ENCODE measurements at regions not wholly inside any gene's neighbourhood (a gene's known extent, or its start where the extent isn't known, plus 50 kb on each side); places are given as distances from the start of the nearest gene placed in this dataset.

DNA sequence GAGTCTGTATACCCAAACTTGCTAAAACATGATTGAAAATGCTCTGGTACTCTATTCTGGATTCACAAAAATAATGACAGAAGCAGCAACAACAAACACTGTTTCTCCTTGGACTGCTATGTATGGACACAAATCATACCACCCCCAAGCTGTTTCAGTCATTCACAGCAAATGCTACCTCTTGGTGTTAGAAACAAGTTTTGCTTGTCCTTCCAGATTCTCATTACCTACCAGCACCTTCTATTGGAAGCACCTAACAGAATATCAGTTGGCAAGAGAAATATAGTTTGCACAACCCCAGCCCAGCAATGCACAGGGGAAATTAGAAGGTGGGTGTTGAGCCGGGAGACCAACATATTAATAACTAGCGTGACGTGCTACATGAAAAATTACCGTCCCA is 1950.9 kb downstream of the C4orf33 start:
- DNase-seq (ENCODE audit: low read depth), result no peak

- no peak for DNase-seq (ENCODE audit: low read depth)
Observed at GRCh38 chr4:131052646-131053045, 1956.7 kb downstream of the C4orf33 start.

- DNase-seq (ENCODE audit: low read depth), result no peak
Observed at GRCh38 chr4:131054489-131055019, 1958.6 kb downstream of the C4orf33 start.

GRCh38 chr4:131061734-131062133 is 1965.8 kb downstream of the C4orf33 start:
- no peak for DNase-seq (ENCODE audit: low read depth)

- no peak for DNase-seq (ENCODE audit: low read depth)
Observed at GRCh38 chr4:131063878-131064277, 1967.9 kb downstream of the C4orf33 start.

GRCh38 chr4:131081069-131081468 is 1985.1 kb downstream of the C4orf33 start:
- DNase-seq (ENCODE audit: low read depth), result no peak

- no peak for DNase-seq (ENCODE audit: low read depth)
Observed at GRCh38 chr4:131084997-131085396, 1989.0 kb downstream of the C4orf33 start.

GRCh38 chr4:131091896-131092295 is 1995.9 kb downstream of the C4orf33 start:
- no peak for DNase-seq (ENCODE audit: low read depth)

DNA sequence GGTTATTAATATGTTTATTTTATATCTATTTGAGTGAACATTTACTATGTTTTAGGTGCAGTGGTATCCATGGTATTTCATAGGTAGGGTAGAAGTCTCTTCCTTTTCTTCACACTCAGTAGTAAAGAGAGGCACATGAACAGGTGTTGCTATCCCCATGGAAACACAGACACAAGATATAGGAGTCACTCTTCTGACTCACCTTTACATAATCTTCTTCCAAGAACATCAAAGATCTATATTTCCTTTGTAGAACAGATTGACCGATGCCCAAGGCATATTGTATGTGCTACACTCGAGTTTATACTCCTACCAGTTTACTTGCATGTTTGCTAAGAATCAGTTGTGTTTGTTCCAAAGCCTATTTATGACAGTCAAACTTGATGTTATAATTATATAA is 1997.4 kb downstream of the C4orf33 start:
- no peak for DNase-seq (ENCODE audit: low read depth)

GRCh38 chr4:131098976-131099375 is 2003.0 kb downstream of the C4orf33 start:
- DNase-seq (ENCODE audit: low read depth), result no peak

DNA sequence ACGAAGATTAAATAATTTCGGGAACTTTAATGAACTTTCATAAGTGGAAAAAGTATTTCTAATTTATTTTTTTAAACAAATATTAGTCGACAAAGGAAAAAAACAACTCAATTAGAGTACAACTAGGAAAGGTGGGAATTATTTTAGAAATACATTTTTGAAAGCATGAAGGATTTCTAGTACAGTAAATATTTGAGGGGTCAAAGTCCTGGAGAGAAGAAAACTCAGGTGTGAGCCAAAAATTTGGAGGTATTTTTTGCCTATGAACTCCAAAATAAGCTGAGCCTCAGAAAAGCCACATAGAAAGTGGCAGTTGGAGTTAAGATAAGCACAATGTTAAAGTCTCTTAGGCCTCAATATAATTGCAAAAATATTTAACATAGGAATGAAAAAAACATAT is 2017.3 kb downstream of the C4orf33 start:
- DNase-seq (ENCODE audit: low read depth), result no peak

GRCh38 chr4:131113704-131114103 is 2017.8 kb downstream of the C4orf33 start:
- DNase-seq (ENCODE audit: low read depth), result no peak

DNA sequence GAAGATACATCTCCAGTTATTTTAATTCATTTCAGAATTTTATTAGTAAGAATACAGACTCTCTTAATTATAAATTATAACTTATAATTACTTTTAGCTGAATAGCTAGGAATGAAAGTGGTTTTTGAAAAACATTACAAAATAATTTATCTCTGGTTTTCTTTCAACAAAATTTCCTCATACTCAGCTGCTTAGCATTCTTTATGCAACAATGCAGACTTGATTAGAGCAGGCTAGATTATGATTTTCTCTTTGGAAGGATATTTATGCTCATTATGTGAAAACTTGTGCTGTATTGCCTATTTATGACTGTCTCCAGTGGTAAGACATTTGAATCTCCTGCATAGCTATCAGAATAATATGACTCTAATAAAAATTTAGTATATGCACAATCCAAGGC is 2023.7 kb downstream of the C4orf33 start:
- no peak for DNase-seq (ENCODE audit: low read depth)

DNA sequence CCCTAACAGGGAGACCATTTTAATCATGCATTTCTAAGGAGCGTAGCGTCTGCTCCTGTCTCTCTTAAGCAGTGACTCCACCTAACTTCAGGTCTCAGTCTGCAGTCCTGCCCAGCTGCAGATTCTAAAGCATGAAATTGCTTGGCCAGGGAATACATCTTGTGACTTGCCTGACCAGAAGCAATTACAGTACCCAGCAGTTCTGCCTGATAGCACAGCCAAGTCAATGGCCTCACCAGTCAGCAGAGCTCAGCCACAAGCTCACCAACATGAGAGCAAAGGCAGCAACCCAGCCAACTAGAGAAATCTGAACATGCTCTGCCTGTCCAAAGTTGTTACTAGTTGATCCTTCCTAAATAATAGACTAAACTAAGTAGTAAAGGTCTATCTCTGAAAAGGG is 2011.9 kb upstream of the PCDH10 start:
- DNase-seq (ENCODE audit: low read depth), result no peak

DNA sequence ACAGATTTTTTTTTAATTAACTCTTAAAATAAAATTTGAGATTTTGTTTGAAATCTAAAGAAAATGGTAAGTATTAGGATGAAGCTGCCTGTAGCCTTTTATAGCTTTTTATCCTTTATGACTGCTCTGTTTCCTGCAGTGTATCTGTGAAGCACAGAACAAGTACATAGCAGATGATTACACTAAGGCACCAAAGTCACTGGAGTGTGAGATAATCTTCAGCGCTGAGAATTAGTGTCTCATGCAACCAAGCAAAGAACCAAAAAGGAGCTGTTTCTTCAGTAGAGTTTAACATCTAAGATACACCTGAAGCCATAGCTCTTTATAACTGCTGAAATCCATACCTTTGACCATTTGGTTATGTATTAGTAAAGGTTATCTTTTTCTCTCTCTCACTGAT is 1989.8 kb upstream of the PCDH10 start:
- DNase-seq (ENCODE audit: low read depth), result no peak

DNA sequence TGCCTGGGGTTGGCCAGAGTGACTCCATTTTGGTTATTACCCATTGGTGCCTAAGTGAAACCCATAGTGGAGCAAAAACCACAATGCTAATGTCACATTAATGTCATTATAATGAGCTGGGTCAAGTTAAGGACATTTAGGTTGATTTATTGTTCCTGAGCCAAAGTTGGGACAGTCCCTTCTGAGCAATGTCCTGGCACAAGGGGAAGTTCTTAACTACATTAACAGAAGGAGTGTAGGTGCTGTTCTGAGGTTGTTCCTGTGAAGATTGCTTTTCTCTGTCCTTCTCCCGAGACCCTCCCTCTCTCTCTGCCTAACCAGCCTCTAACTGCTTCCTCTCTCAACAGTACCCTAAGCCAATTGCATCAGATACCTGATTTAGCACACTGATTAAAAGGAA is 1956.8 kb upstream of the PCDH10 start:
- DNase-seq (ENCODE audit: low read depth), result no peak

GRCh38 chr4:131207589-131207988 is 1941.5 kb upstream of the PCDH10 start:
- no peak for DNase-seq (ENCODE audit: low read depth)

DNA sequence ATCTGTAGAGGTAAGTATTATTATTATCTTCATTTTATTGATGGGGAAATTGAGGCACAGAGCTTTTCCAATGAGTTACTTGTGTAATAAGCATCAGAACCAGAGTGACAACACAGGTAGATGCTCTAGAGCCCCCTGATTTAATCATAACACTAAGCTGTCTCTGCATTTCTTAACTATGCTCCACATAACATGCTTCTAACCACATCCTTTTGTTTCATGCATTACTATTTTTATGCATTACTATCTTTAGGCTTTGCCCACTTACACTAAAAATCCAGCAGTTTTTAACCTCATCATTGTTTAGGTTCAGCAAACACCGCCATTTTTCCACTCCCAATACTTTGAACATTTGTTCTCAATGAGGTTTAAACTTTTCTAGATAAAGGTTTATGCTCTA is 1900.8 kb upstream of the PCDH10 start:
- no peak for DNase-seq (ENCODE audit: low read depth)

- no peak for DNase-seq (ENCODE audit: low read depth)
Observed at GRCh38 chr4:131251321-131251720, 1897.8 kb upstream of the PCDH10 start.

GRCh38 chr4:131257241-131257640 is 1891.9 kb upstream of the PCDH10 start:
- DNase-seq (ENCODE audit: low read depth), result no peak

DNA sequence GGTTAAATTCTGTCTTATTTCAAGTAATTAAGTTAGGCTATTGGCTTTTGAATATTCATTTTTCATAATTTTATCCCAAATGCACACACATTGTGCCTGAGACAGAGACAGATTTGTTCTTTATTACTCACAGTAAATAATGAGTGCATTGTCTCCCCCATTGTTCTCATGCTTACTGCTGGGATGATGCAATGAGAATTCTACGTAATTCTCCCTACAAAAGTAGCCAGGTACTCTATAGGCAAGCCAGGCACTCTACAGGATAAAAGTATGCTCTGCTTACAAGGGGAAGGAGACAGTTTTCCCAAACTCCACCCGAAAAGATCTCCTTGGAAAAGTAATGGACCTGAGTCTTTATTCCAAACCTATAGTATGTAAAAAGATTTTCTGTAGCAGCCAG is 1890.7 kb upstream of the PCDH10 start:
- DNase-seq (ENCODE audit: low read depth), result no peak

DNA sequence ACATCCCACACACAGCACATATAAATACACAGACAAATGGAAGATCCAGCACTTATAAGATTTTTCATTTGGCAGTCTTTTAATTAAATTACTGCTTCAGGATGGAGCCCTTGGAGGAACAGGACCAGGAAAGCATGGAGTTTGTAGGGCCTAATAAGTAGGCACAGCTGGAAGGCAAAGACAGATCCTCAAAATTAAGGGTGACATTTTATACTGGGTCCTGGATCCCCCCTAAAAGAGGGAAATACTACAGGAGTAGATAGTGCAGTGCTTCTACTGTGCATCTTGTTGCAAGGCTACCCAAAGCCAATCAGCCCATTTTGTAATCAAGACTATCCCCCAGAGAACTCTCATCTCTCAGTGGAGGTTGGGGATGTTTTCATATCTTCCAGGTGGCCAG is 1860.7 kb upstream of the PCDH10 start:
- DNase-seq (ENCODE audit: low read depth), result no peak

DNA sequence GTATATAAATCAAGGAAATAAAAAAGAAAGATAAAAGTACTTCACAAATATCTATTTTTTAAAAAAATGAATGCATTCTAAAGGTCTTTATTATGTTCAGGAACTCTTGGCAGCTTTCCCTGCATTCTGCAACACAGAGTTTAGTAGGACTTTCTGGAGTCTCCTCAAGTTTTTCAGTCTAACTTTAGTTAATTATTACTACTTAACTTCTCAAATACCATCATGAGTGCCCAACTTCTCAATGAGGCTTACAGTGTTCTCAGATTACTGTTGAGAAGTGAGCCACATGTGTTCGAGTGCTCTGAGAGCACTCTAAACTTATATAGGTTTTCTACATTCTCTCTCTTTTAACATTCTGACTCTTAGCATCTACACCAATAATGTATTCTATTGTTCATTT is 1852.9 kb upstream of the PCDH10 start:
- no peak for DNase-seq (ENCODE audit: low read depth)

DNA sequence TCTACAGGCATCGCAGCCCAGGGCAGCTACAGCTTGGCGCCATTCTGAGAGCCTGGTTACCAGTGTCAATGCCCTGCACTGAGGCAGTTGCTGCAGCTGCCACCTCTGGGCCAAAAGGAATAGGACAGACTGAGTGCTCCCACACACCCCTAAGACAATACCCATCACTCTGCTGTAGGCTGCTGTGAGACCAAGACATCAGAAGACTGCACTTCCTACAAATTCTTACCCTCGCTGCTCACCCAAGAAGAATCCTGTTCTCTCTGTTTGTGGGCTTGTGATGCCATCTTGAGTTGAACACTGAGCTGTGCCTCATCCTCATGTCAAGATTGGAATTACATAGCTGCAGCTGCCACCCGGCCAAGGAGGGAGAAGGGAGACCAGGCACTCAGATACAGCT is 1847.0 kb upstream of the PCDH10 start:
- DNase-seq (ENCODE audit: low read depth), result no peak

DNA sequence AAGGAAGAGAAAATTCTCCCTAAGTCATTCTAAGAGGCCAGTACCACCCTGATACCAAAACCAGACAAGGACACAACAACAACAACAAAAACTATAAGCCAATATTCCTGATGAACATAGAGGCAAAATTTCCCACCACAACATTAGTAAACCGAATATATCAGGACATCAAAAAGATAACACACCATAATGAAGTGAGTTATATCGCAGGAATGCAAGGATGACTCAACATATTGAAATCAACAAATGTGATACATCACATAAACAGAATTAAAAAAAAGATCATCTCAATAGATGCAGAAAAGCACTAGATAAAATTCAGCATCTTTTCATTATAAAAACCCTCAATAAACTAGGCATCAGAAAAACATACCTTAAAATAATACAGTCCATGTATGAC is 1844.4 kb upstream of the PCDH10 start:
- no peak for DNase-seq (ENCODE audit: low read depth)

Measured in stromal cell of bone marrow (primary cell).